ENCODE measurements at regions not wholly inside any gene's neighbourhood (a gene's known extent, or its start where the extent isn't known, plus 50 kb on each side); places are given as distances from the start of the nearest gene placed in this dataset.

GRCh38 chr11:32253706-32254105 is 162.8 kb downstream of the RCN1 start:
- Histone ChIP-seq H4K20me1 (ENCODE audit: insufficient read depth, low read length) (no peaks in the 10 kb centered on the region), H3K27me3 (replicated peaks; ENCODE audit: insufficient read depth, low read length) (no peaks in the 10 kb centered on the region), H3F3A (ENCODE audit: insufficient read depth, low read length) (no peaks in the 10 kb centered on the region), H3K9ac (ENCODE audit: low read length) (no peak overlapping the region), H3K79me2 (ENCODE audit: low read length) (no peaks in the 10 kb centered on the region), H3K4me2 (ENCODE audit: low read depth, low read length) (no peak overlapping the region), H3K9me3 (replicated peaks; ENCODE audit: insufficient read depth, low read length) (no peaks in the 10 kb centered on the region), H3K9me2 (replicated peaks; ENCODE audit: insufficient read depth, low read length) (no peaks in the 10 kb centered on the region), H3K27ac (ENCODE audit: low read length) (no peak overlapping the region), H3K4me3 (ENCODE audit: low read length) (no peak overlapping the region), H2AFZ (ENCODE audit: low read length) (no peak overlapping the region), H3K4me1 (ENCODE audit: low read length) (no peaks in the 10 kb centered on the region), H3K36me3 (replicated peaks; ENCODE audit: insufficient read depth, low read length) (no peaks in the 10 kb centered on the region)
- no peak for DNase-seq
- TF ChIP-seq EZH2phosphoT487 (IDR thresholded peaks at IDR 0.05; ENCODE audit: low read length) (no peak), EZH2 (optimal IDR thresholded peaks at IDR 0.05; ENCODE audit: low read depth, low read length) (no peak), CTCF (IDR thresholded peaks at IDR 0.05; ENCODE audit: low read length) (no peak)

GRCh38 chr11:32255841-32256240 is 165.0 kb downstream of the RCN1 start:
- no peak overlapping the region for H3K27ac ChIP-seq (ENCODE audit: low read length)
- H2AFZ ChIP-seq (ENCODE audit: low read length), result no peak overlapping the region
- no peaks in the 10 kb centered on the region for H3K27me3 ChIP-seq (replicated peaks; ENCODE audit: insufficient read depth, low read length)
- H3K9me2 ChIP-seq (replicated peaks; ENCODE audit: insufficient read depth, low read length), result no peaks in the 10 kb centered on the region
- H3K79me2 ChIP-seq (ENCODE audit: low read length), result no peaks in the 10 kb centered on the region
- TF ChIP-seq EZH2 (optimal IDR thresholded peaks at IDR 0.05; ENCODE audit: low read depth, low read length) (no peak), EZH2phosphoT487 (IDR thresholded peaks at IDR 0.05; ENCODE audit: low read length) (no peak), CTCF (IDR thresholded peaks at IDR 0.05; ENCODE audit: low read length) (no peak)
- no peaks in the 10 kb centered on the region for H3K36me3 ChIP-seq (replicated peaks; ENCODE audit: insufficient read depth, low read length)
- H3K9me3 ChIP-seq (replicated peaks; ENCODE audit: insufficient read depth, low read length), result no peaks in the 10 kb centered on the region
- H3K9ac ChIP-seq (ENCODE audit: low read length), result no peak overlapping the region
- H4K20me1 ChIP-seq (ENCODE audit: insufficient read depth, low read length), result no peaks in the 10 kb centered on the region
- no peak overlapping the region for H3K4me2 ChIP-seq (ENCODE audit: low read depth, low read length)
- no peaks in the 10 kb centered on the region for H3F3A ChIP-seq (ENCODE audit: insufficient read depth, low read length)
- no peak overlapping the region for H3K4me3 ChIP-seq (ENCODE audit: low read length)
- H3K4me1 ChIP-seq (ENCODE audit: low read length), result peaks cover 5% of the 10 kb centered on the region; the same call in 1 of the 2 replicates
- DNase-seq, result no peak

GRCh38 chr11:32256466-32256865 is 165.6 kb downstream of the RCN1 start:
- no peak overlapping the region for H3K4me3 ChIP-seq (ENCODE audit: low read length)
- no peaks in the 10 kb centered on the region for H3K9me3 ChIP-seq (replicated peaks; ENCODE audit: insufficient read depth, low read length)
- no peak overlapping the region for H2AFZ ChIP-seq (ENCODE audit: low read length)

More at GRCh38 chr11:32256466-32256865, 165.6 kb downstream of the RCN1 start:
- H3K4me1 ChIP-seq (ENCODE audit: low read length), result peaks cover 5% of the 10 kb centered on the region; the same call in 1 of the 2 replicates
- no peak overlapping the region for H3K27ac ChIP-seq (ENCODE audit: low read length)
- H3K9me2 ChIP-seq (replicated peaks; ENCODE audit: insufficient read depth, low read length), result no peaks in the 10 kb centered on the region
- H3F3A ChIP-seq (ENCODE audit: insufficient read depth, low read length), result no peaks in the 10 kb centered on the region
- no peak for DNase-seq
- TF ChIP-seq CTCF (IDR thresholded peaks at IDR 0.05; ENCODE audit: low read length), result no peak
- no peak for TF ChIP-seq EZH2phosphoT487 (IDR thresholded peaks at IDR 0.05; ENCODE audit: low read length)
- no peak for TF ChIP-seq EZH2 (optimal IDR thresholded peaks at IDR 0.05; ENCODE audit: low read depth, low read length)
- H3K27me3 ChIP-seq (replicated peaks; ENCODE audit: insufficient read depth, low read length), result no peaks in the 10 kb centered on the region
- no peaks in the 10 kb centered on the region for H4K20me1 ChIP-seq (ENCODE audit: insufficient read depth, low read length)
- no peaks in the 10 kb centered on the region for H3K79me2 ChIP-seq (ENCODE audit: low read length)
- no peak overlapping the region for H3K4me2 ChIP-seq (ENCODE audit: low read depth, low read length)
- H3K36me3 ChIP-seq (replicated peaks; ENCODE audit: insufficient read depth, low read length), result no peaks in the 10 kb centered on the region
- H3K9ac ChIP-seq (ENCODE audit: low read length), result no peak overlapping the region

Measured in MM.1S (cell line).